ENCODE measurements at regions not wholly inside any gene's neighbourhood (a gene's known extent, or its start where the extent isn't known, plus 50 kb on each side); places are given as distances from the start of the nearest gene placed in this dataset.

- TF ChIP-seq CTCF (IDR thresholded peaks at IDR 0.05) (no peak), POLR2A (IDR thresholded peaks at IDR 0.05) (no peak)
Observed at GRCh38 chr1:147390185-147390542, 147.7 kb downstream of the CHD1L start.

Data from lower leg skin (tissue), 3 donors.